Stomach (tissue), 4 donors: ENCODE measurements at regions not wholly inside any gene's neighbourhood (a gene's known extent, or its start where the extent isn't known, plus 50 kb on each side); places are given as distances from the start of the nearest gene placed in this dataset.

Experiments used
- POLR2A ChIP-seq, 4 donors: fragments of 450-650 bp; IDR thresholded peaks; one replicate each; pipeline ENCODE4 v1.6.1; 2016; ENCODE audit warnings: antibody characterized with exemption in 4 of 4, control low read depth in 2 of 4, mild to moderate bottlenecking in 1 of 4, moderate library complexity in 1 of 4
- POLR2AphosphoS5 ChIP-seq, 3 donors: sonication (generic); formaldehyde crosslinking; IDR thresholded peaks; one replicate each; pipeline ENCODE4 v1.6.1; 2016; ENCODE audit warnings: antibody characterized with exemption in 3 of 3
- TF ChIP-seq, protein P1 (sequence below), 7 experiments: fragments of 450-650 bp in 4 of 7; fragments of 200-600 bp in 3 of 7; sonication (generic) in 3 of 7; IDR thresholded peaks; one replicate each; pipeline ENCODE4 v1.5.1; 2016 to 2019; ENCODE audit warnings: antibody characterized with exemption in 7 of 7, control low read depth in 2 of 7, mild to moderate bottlenecking in 1 of 7

DNA sequence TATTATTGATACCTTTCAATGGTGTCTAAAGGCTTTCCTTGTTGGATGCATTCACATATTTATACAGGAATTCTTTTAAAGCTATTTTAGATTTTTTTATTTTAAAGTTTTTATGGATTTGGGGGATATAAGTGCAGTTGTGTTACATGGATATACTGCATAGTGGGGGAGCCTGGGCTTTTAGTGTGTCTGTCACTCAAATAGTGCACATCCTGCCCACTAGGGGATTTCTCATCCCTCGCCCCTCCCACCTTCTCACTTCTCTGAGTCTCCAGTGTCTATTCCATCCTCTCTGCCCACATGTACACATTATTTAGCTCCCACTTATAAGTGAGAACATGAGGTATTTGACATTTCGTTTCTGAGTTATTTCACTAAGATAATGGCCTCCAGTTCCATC is 154.0 kb upstream of the MKI67 start:
- TF ChIP-seq, protein P1, sequence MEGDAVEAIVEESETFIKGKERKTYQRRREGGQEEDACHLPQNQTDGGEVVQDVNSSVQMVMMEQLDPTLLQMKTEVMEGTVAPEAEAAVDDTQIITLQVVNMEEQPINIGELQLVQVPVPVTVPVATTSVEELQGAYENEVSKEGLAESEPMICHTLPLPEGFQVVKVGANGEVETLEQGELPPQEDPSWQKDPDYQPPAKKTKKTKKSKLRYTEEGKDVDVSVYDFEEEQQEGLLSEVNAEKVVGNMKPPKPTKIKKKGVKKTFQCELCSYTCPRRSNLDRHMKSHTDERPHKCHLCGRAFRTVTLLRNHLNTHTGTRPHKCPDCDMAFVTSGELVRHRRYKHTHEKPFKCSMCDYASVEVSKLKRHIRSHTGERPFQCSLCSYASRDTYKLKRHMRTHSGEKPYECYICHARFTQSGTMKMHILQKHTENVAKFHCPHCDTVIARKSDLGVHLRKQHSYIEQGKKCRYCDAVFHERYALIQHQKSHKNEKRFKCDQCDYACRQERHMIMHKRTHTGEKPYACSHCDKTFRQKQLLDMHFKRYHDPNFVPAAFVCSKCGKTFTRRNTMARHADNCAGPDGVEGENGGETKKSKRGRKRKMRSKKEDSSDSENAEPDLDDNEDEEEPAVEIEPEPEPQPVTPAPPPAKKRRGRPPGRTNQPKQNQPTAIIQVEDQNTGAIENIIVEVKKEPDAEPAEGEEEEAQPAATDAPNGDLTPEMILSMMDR (IDR thresholded peaks at IDR 0.05): no peak
- no peak for TF ChIP-seq POLR2AphosphoS5 (IDR thresholded peaks at IDR 0.05)
- TF ChIP-seq POLR2A (IDR thresholded peaks at IDR 0.05): no peak
